ENCODE measurements at regions not wholly inside any gene's neighbourhood (a gene's known extent, or its start where the extent isn't known, plus 50 kb on each side); places are given as distances from the start of the nearest gene placed in this dataset.

- CTCF ChIA-PET = no interaction called here
- H3K9me3 Mint-ChIP-seq = peaks cover 7% of the 10 kb centered on the region; the same call in 1 of the 2 replicates
- no peak for ATAC-seq
- no peak for TF ChIP-seq SOX15 (CRISPR knock-in tag; IDR thresholded peaks at IDR 0.05)
- TF ChIP-seq CBFB (CRISPR knock-in tag; IDR thresholded peaks at IDR 0.05; ENCODE audit: low read depth) = no peak
- TF ChIP-seq PRDM15 (CRISPR knock-in tag; IDR thresholded peaks at IDR 0.05) = no peak
- no peak for TF ChIP-seq E2F5 (CRISPR knock-in tag; IDR thresholded peaks at IDR 0.05)
- TF ChIP-seq NR3C1 (CRISPR knock-in tag; conservative IDR thresholded peaks at IDR 0.05; ENCODE audit: low read depth) = no peak
- no peak for TF ChIP-seq SMAD3 (CRISPR knock-in tag; IDR thresholded peaks at IDR 0.05; ENCODE audit: borderline replicate concordance)
- no peak for TF ChIP-seq ZNF671 (CRISPR knock-in tag; IDR thresholded peaks at IDR 0.05)
- no peak for TF ChIP-seq ZNF219 (CRISPR knock-in tag; IDR thresholded peaks at IDR 0.05; ENCODE audit: borderline replicate concordance)
- TF ChIP-seq E2F1 (CRISPR knock-in tag; IDR thresholded peaks at IDR 0.05) = no peak
- TF ChIP-seq NFE2L1 (CRISPR knock-in tag; IDR thresholded peaks at IDR 0.05) = no peak
- TF ChIP-seq E2F4 (CRISPR knock-in tag; IDR thresholded peaks at IDR 0.05; ENCODE audit: borderline replicate concordance, low read depth) = no peak
- no peaks in the 10 kb centered on the region for H3K27me3 Mint-ChIP-seq (ENCODE audit: low read depth)
- POLR2A ChIA-PET = no interaction called here
- no peaks in the 10 kb centered on the region for H3K4me1 Mint-ChIP-seq
- DNase-seq (ENCODE audit: low spot score) = no peak
- H3K36me3 Mint-ChIP-seq = no peaks in the 10 kb centered on the region
- H3K27ac Mint-ChIP-seq = no peak overlapping the region
- H3K4me3 Mint-ChIP-seq = no peak overlapping the region
These were observed 102.6 kb upstream of the EPHA6 start for GRCh38 chr3:96711816-96712215.

- H3K36me3 Mint-ChIP-seq = no peaks in the 10 kb centered on the region
- TF ChIP-seq TEAD1 (CRISPR knock-in tag; IDR thresholded peaks at IDR 0.05) (no peak), GTF2I (CRISPR knock-in tag; conservative IDR thresholded peaks at IDR 0.05) (no peak), AR (CRISPR knock-in tag; IDR thresholded peaks at IDR 0.05) (no peak), CBFB (CRISPR knock-in tag; IDR thresholded peaks at IDR 0.05; ENCODE audit: low read depth) (no peak), ZMAT4 (CRISPR knock-in tag; IDR thresholded peaks at IDR 0.05) (no peak), FOXJ3 (CRISPR knock-in tag; IDR thresholded peaks at IDR 0.05; ENCODE audit: borderline replicate concordance) (no peak), FOXK1 (CRISPR knock-in tag; IDR thresholded peaks at IDR 0.05) (no peak), ARID4B (CRISPR knock-in tag; IDR thresholded peaks at IDR 0.05; ENCODE audit: borderline replicate concordance) (no peak), GABPB1 (CRISPR knock-in tag; IDR thresholded peaks at IDR 0.05) (no peak), ZNF317 (CRISPR knock-in tag; IDR thresholded peaks at IDR 0.05; ENCODE audit: borderline replicate concordance, low read depth) (no peak), TP53 (CRISPR knock-in tag; IDR thresholded peaks at IDR 0.05) (no peak)
- H3K27ac Mint-ChIP-seq = no peak overlapping the region
- ATAC-seq = no peak
- no peak overlapping the region for H3K4me3 Mint-ChIP-seq
- ChIA-PET POLR2A (no interaction called here), CTCF (no interaction called here)
- no peaks in the 10 kb centered on the region for H3K4me1 Mint-ChIP-seq
- H3K9me3 Mint-ChIP-seq = peaks cover 7% of the 10 kb centered on the region; the same call in 1 of the 2 replicates
- H3K27me3 Mint-ChIP-seq (ENCODE audit: low read depth) = no peaks in the 10 kb centered on the region
- no peak for DNase-seq (ENCODE audit: low spot score)
These were observed 101.6 kb upstream of the EPHA6 start for GRCh38 chr3:96712792-96713191.

All from WTC11 (cell line).